AG04450 (cell line): ENCODE measurements at regions not wholly inside any gene's neighbourhood (a gene's known extent, or its start where the extent isn't known, plus 50 kb on each side); places are given as distances from the start of the nearest gene placed in this dataset.
"Not testable (repeated sequence)": the region's sequence is repeated elsewhere in the genome, so short reads cannot be mapped to it uniquely, and the experiment has no call there.

Source experiments
- CTCF ChIA-PET: fragments of 300-600, 350-600 bp; formaldehyde crosslinking; extraction: SDS; loops from one replicate; lab custom pipeline; 2022; ENCODE audit warnings: antibody characterized with exemption, inconsistent platforms; lab: Charles Lee
- POLR2A ChIA-PET: fragments of 350-600 bp; formaldehyde crosslinking; extraction: SDS; loops from one replicate; lab custom pipeline; 2021; ENCODE audit warnings: antibody characterized with exemption, inconsistent platforms; lab: Yijun Ruan, JAX
- DNase-seq: peaks from one replicate; pipeline ENCODE4 v3.0.0-alpha.2; 2011; ENCODE audit warnings: low read depth, low spot score
- H3K27ac ChIP-seq: one replicate; pipeline ENCODE4 v1.5.1; 2012; ENCODE audit warnings: low read depth, low read length, control low read depth
- H3K27me3 ChIP-seq: one replicate; pipeline ENCODE4 v1.6.0; 2012; ENCODE audit warnings: low read length; ENCODE audit not compliant: control insufficient read depth, insufficient read depth
- H3K4me3 ChIP-seq: 2 replicates; pipeline ENCODE4 v1.5.1; 2011; ENCODE audit warnings: mild to moderate bottlenecking, low read depth, low read length, control low read depth
- H3K9me3 ChIP-seq: 2 replicates; pipeline ENCODE4 v1.5.1; 2012; ENCODE audit warnings: low read length; ENCODE audit not compliant: control insufficient read depth, insufficient read depth
- CTCF ChIP-seq: IDR thresholded peaks from 2 replicates; pipeline ENCODE4 v1.5.1; 2011; ENCODE audit warnings: low read depth, low read length, control low read depth, inconsistent platforms

DNA sequence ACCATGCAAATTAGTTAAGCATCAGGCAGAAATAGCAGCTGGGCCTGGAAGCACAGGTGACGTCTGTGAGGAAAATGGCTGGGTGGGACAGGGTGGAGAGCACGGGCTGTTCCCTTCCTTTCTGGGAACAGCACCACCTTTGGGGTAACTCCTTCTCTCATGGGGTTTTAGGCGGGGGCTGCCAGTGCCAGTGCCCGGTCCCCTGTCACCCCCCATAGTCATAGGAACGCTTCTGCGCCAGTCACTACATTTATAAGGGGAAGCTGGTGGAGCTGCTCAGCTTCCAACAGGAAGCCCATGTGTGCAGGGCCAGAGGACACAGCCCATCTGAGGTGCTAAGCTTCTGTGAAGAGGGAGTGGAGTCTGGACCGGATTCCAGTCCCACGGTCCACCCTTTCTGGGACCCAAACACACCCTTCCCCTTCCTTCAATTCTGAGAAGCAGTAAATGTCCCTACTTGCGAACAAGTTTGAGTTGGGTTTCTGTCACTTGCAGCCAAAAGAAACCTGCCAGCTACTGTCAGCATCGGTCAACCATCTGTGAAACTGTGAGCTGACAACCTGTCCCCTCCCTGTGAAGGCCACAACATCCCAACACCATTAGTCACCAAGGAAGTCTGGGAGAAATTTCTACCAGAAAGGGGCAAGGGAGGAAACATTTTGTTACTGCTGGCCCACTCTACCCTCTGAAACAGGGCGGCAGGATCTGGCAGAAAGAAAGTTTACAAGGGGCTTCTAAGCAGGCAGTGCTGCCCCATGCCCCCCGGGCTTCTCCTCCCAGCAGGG lies 86.0 kb upstream of the AMZ2 start:
- POLR2A ChIA-PET, result no interaction called here
- no peak for TF ChIP-seq CTCF
- no peaks in the 10 kb centered on the region for H3K27me3 ChIP-seq
- no peak overlapping the region for H3K27ac ChIP-seq
- CTCF ChIA-PET, result interaction anchor here (3.2 kb wide), 1 partner anchor 10 kb away, joined by 9 read pairs; no protein-coding TSS in a partner anchor
- H3K4me3 ChIP-seq, result no peak overlapping the region
- H3K9me3 ChIP-seq, result no peaks in the 10 kb centered on the region
- no peak for DNase-seq

DNA sequence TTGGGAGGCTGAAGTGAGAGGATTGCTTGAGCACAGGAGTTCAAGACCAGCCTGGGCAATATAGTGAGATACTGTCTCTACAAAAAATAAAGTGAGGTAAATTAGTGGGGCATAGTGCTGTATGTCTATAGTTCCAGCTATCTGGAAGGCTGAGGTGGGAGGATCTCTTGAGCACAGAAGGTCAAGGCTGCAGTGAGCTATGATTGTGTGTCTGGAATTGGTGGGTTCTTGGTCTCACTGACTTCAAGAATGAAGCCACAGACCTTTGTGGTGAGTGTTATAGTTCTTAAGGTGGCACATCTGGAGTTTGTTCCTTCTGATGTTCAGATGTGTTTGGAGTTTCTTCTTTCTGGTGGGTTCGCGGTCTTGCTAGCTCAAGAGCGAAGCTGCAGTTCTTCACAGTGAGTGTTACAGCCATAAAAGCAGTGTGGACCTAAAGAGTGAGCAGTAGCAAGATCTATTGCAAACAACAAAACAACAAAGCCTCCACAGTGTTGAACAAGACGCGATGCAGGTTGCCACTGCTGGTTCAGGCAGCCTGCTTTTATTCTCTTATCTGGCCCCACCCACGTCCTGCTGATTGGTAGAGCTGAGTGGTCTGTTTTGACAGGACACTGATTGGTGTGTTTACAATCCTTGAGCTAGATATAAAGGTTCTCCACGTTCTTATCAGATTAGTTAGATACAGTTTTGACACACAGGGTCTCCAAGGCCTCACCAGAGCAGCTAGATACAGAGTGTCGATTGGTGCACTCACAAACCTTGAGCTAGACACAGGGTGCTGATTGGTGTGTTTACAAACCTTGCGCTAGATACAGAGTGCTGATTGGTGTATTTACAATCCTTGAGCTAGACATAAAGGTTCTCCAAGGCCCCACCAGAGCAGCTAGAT lies 79.3 kb upstream of the AMZ2 start:
- CTCF ChIA-PET, result interaction anchor here (0.6 to 1.9 kb wide), 4 partner anchors 32 to 268 kb away, joined by 3 to 7 read pairs (median 5); no protein-coding TSS in a partner anchor
- POLR2A ChIA-PET, result not testable (repeated sequence)

DNA sequence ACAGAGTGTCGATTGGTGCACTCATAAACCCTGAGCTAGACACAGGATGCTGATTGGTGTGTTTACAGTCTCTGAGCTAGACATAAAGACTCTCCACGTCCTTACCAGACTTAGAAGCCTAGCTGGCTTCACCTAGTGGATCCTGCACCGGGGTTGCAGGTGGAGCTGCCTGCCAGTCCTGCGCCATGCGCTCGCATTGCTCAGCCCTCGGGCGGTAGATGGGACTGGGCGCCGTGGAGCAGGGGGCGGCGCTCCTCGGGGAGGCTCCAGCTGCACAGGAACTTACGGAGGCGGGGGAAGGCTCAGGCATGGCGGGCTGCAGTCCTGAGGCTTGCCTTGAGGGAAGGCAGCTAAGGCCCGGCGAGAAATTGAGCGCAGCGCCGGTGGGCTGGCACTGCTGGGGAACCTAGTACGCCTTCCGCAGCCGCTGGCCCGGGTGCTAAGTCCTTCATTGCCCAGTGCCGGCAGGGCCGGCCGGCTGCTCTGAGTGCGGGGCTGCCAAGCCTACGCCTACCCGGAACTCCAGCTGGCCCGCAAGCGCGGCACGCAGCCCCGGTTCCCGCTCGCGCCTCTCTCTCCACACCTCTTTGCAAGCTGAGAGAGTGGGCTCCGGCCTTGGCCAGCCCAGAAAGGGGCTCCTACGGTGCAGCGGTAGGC lies 78.5 kb upstream of the AMZ2 start:
- H3K9me3 ChIP-seq, H3K27me3 ChIP-seq, H3K27ac ChIP-seq, DNase-seq, POLR2A ChIA-PET: not testable (repeated sequence)
- peak overlapping the region; percentile 37 for H3K4me3 ChIP-seq
- CTCF ChIA-PET, result interaction anchor here (0.6 to 1.9 kb wide), 2 partner anchors 31 to 112 kb away, joined by 4 to 7 read pairs; no protein-coding TSS in a partner anchor

More for the DNA sequence above, 79.3 kb upstream of the AMZ2 start:
- H3K4me3 ChIP-seq, H3K9me3 ChIP-seq, H3K27ac ChIP-seq, DNase-seq, H3K27me3 ChIP-seq: not testable (repeated sequence)

GRCh38 chr17:68169840-68170239 lies 78.0 kb upstream of the AMZ2 start:
- POLR2A ChIA-PET, result no interaction called here
- CTCF ChIA-PET, result interaction anchor here (1.4 to 1.6 kb wide), 2 partner anchors 31 to 296 kb away, joined by 4 to 9 read pairs; no protein-coding TSS in a partner anchor

DNA sequence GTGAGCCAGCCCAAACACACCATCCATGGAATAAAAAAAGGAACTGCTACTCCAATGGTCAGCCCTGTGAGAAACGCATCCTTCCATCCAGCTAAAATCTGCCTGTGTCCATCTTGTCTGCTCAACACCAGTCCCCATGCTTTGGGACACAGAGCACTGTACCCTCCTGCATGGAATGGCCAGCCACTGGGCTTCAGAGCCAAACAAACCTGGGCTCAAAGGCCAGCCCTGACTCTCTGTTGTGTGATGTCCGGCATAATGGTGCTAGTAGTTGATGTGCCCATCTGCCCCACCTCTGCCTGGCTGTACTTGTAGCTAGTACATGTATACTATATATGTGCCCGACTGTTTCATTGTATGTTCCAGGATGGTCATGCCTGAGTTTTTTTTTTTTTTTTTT lies 77.6 kb upstream of the AMZ2 start:
- no peak for TF ChIP-seq CTCF
- no peak overlapping the region for H3K4me3 ChIP-seq
- POLR2A ChIA-PET, result interaction anchor here (0.7 kb wide), 1 partner anchor 16 kb away, joined by 4 read pairs; no protein-coding TSS in a partner anchor
- CTCF ChIA-PET, result interaction anchor here (0.6 to 1.6 kb wide), 4 partner anchors 30 to 296 kb away, joined by 4 to 9 read pairs (median 6); no protein-coding TSS in a partner anchor
- no peak overlapping the region for H3K27ac ChIP-seq
- H3K27me3 ChIP-seq, result no peaks in the 10 kb centered on the region
- DNase-seq, result no peak
- H3K9me3 ChIP-seq, result no peaks in the 10 kb centered on the region

More at GRCh38 chr17:68169840-68170239, 78.0 kb upstream of the AMZ2 start:
- DNase-seq, result no peak
- Histone ChIP-seq H3K4me3 (peak overlapping the region; percentile 37), H3K27me3 (no peaks in the 10 kb centered on the region), H3K27ac (no peak overlapping the region), H3K9me3 (no peaks in the 10 kb centered on the region)
- no peak for TF ChIP-seq CTCF
